ENCODE measurements at regions not wholly inside any gene's neighbourhood (a gene's known extent, or its start where the extent isn't known, plus 50 kb on each side); places are given as distances from the start of the nearest gene placed in this dataset.

DNA sequence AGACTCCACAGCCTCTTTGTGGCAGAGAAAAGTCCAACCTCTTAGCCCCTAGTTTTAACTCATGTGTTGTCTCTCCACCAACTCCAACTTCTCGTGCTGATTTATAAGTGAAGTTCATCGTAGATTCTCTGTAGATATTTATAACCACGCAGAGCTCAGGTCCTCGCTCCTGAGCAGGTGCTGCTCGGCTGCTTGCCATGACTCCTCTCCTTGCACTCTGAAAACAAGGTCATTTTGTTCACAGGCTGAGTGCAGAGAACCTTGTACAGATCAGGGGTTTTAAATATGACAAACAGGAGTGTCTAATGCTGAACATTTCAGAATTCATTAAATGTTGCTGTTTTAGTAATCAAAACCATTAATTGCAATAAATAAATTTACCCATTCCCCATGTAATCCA, 330.8 kb upstream of the GYPC start:
- Mint-ChIP-seq H3K4me3 (no peak overlapping the region), H3K9me3 (no peaks in the 10 kb centered on the region), H3K36me3 (ENCODE audit: low read depth) (no peaks in the 10 kb centered on the region), H3K4me1 (no peaks in the 10 kb centered on the region), H3K27ac (no peak overlapping the region), H3K27me3 (ENCODE audit: insufficient read depth) (no peaks in the 10 kb centered on the region)
- 93 to 100% methylated on average over 3 to 5 of the region's 5 CpGs for WGBS, 2 experiments (ENCODE audit: insufficient coverage in 1 of 2, insufficient read length in 1 of 2)
- no peaks in the 10 kb centered on the region for H3K4me1 ChIP-seq (ENCODE audit: control insufficient read depth, insufficient read depth, low read length)
- H3K27me3 ChIP-seq (ENCODE audit: control insufficient read depth, insufficient read depth, low read length, poor library complexity, severe bottlenecking) = no peaks in the 10 kb centered on the region
- no peak overlapping the region for H3K27ac ChIP-seq (ENCODE audit: low read depth, low read length)
- no peaks in the 10 kb centered on the region for H3K36me3 ChIP-seq (ENCODE audit: control insufficient read depth, insufficient read depth, low read length)
- no peak overlapping the region for H3K9ac ChIP-seq (ENCODE audit: extremely low read depth, low read length, poor library complexity, severe bottlenecking)
- no peak for DNase-seq
- TF ChIP-seq CTCF (conservative IDR thresholded peaks at IDR 0.05) = no peak
- no peaks in the 10 kb centered on the region for H3K9me3 ChIP-seq (ENCODE audit: control insufficient read depth, low read length)
- no peak overlapping the region for H3K4me3 ChIP-seq (ENCODE audit: low read length)

GRCh38 chr2:126329173-126329572, 326.8 kb upstream of the GYPC start:
- Histone ChIP-seq H3K27ac (ENCODE audit: low read depth, low read length) (no peak overlapping the region), H3K9me3 (ENCODE audit: control insufficient read depth, low read length) (peaks cover 3% of the 10 kb centered on the region), H3K4me1 (ENCODE audit: control insufficient read depth, insufficient read depth, low read length) (no peaks in the 10 kb centered on the region), H3K9ac (ENCODE audit: extremely low read depth, low read length, poor library complexity, severe bottlenecking) (no peak overlapping the region), H3K36me3 (ENCODE audit: control insufficient read depth, insufficient read depth, low read length) (no peaks in the 10 kb centered on the region), H3K27me3 (ENCODE audit: control insufficient read depth, insufficient read depth, low read length, poor library complexity, severe bottlenecking) (no peaks in the 10 kb centered on the region), H3K4me3 (ENCODE audit: low read length) (no peak overlapping the region)
- Mint-ChIP-seq H3K9me3 (peaks cover 11% of the 10 kb centered on the region), H3K36me3 (ENCODE audit: low read depth) (no peaks in the 10 kb centered on the region), H3K4me1 (no peaks in the 10 kb centered on the region), H3K4me3 (no peak overlapping the region), H3K27me3 (ENCODE audit: insufficient read depth) (no peaks in the 10 kb centered on the region), H3K27ac (no peak overlapping the region)
- no peak for DNase-seq
- TF ChIP-seq CTCF (conservative IDR thresholded peaks at IDR 0.05) = no peak
- 93% methylated on average over 2 of the region's 2 CpGs; no CpG with 5 or more reads in 1 of the 2 experiments for WGBS, 2 experiments (ENCODE audit: insufficient coverage in 1 of 2, insufficient read length in 1 of 2)

DNA sequence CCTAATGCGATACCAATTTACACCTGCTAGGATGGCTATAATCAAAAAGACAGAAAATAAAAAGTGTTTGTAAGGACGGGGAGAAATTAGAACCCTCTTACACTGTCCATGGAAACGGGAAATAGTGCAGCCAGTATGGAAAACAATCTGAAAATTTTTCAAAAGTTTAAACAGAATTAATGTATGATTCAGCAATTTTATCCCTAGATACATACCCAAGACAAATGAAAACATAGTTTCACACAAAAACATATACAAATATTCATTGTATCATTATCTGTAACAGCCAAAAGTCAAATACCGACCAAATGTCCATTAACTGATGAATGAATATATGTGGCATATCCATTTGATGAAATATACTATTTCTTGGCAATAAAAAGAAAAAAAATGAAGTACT, 313.5 kb upstream of the GYPC start:
- H3K9ac ChIP-seq (ENCODE audit: extremely low read depth, low read length, poor library complexity, severe bottlenecking) = no peak overlapping the region
- no peaks in the 10 kb centered on the region for H3K4me1 ChIP-seq (ENCODE audit: control insufficient read depth, insufficient read depth, low read length)
- Mint-ChIP-seq H3K9me3 (no peaks in the 10 kb centered on the region), H3K27ac (no peak overlapping the region), H3K36me3 (ENCODE audit: low read depth) (no peaks in the 10 kb centered on the region), H3K27me3 (ENCODE audit: insufficient read depth) (no peaks in the 10 kb centered on the region), H3K4me3 (no peak overlapping the region), H3K4me1 (no peaks in the 10 kb centered on the region)
- no peak for DNase-seq
- TF ChIP-seq CTCF (conservative IDR thresholded peaks at IDR 0.05) = no peak
- no peaks in the 10 kb centered on the region for H3K9me3 ChIP-seq (ENCODE audit: control insufficient read depth, low read length)
- 83 to 100% methylated on average over 2 to 4 of the region's 4 CpGs for WGBS, 2 experiments (ENCODE audit: insufficient coverage in 1 of 2, insufficient read length in 1 of 2)
- no peaks in the 10 kb centered on the region for H3K27me3 ChIP-seq (ENCODE audit: control insufficient read depth, insufficient read depth, low read length, poor library complexity, severe bottlenecking)
- H3K4me3 ChIP-seq (ENCODE audit: low read length) = no peak overlapping the region
- H3K36me3 ChIP-seq (ENCODE audit: control insufficient read depth, insufficient read depth, low read length) = no peaks in the 10 kb centered on the region
- no peak overlapping the region for H3K27ac ChIP-seq (ENCODE audit: low read depth, low read length)
